ENCODE measurements at regions not wholly inside any gene's neighbourhood (a gene's known extent, or its start where the extent isn't known, plus 50 kb on each side); places are given as distances from the start of the nearest gene placed in this dataset.
"Not testable (repeated sequence)": the region's sequence is repeated elsewhere in the genome, so short reads cannot be mapped to it uniquely, and the experiment has no call there.

- no peak for DNase-seq
Measured at GRCh38 chr15:55126111-55126510, 70.6 kb downstream of the RSL24D1 start.

GRCh38 chr15:55124616-55125015 lies 72.1 kb downstream of the RSL24D1 start:
- no peak for DNase-seq

- no peak for DNase-seq
Measured at GRCh38 chr15:55118344-55118870, 78.3 kb downstream of the RSL24D1 start.

GRCh38 chr15:55116636-55117035 lies 80.1 kb downstream of the RSL24D1 start:
- DNase-seq, result no peak

GRCh38 chr15:55113736-55114135 lies 83.0 kb downstream of the RSL24D1 start:
- no peak for DNase-seq

GRCh38 chr15:55112706-55113105 lies 84.0 kb downstream of the RSL24D1 start:
- no peak for DNase-seq

- DNase-seq, result no peak
Measured at GRCh38 chr15:55110446-55110845, 86.3 kb downstream of the RSL24D1 start.

- peak; percentile 64 for DNase-seq
Measured at GRCh38 chr15:55108858-55109518, 87.8 kb downstream of the RSL24D1 start.

GRCh38 chr15:55108448-55108847 lies 88.3 kb downstream of the RSL24D1 start:
- no peak for DNase-seq

GRCh38 chr15:55106155-55106554 lies 90.6 kb downstream of the RSL24D1 start:
- DNase-seq, result no peak

GRCh38 chr15:55094136-55094535 lies 102.6 kb downstream of the RSL24D1 start:
- DNase-seq, result no peak

- no peak for DNase-seq
Measured at GRCh38 chr15:55088207-55088606, 108.5 kb downstream of the RSL24D1 start.

- no peak for DNase-seq
Measured at GRCh38 chr15:55084673-55085072, 112.1 kb downstream of the RSL24D1 start.

GRCh38 chr15:55084216-55084615 lies 112.5 kb downstream of the RSL24D1 start:
- DNase-seq, result no peak

GRCh38 chr15:55077052-55077451 lies 119.7 kb downstream of the RSL24D1 start:
- DNase-seq, result not testable (repeated sequence)

GRCh38 chr15:55074431-55074830 lies 122.3 kb downstream of the RSL24D1 start:
- DNase-seq, result no peak

- DNase-seq, result not testable (repeated sequence)
Measured at GRCh38 chr15:55063970-55064369, 132.8 kb downstream of the RSL24D1 start.

- no peak for DNase-seq
Measured at GRCh38 chr15:55060836-55061235, 135.9 kb downstream of the RSL24D1 start.

- no peak for DNase-seq
Measured at GRCh38 chr15:55056500-55056899, 140.2 kb downstream of the RSL24D1 start.

GRCh38 chr15:55044162-55044561 lies 152.6 kb downstream of the RSL24D1 start:
- no peak for DNase-seq

GRCh38 chr15:55037071-55037470 lies 159.7 kb downstream of the RSL24D1 start:
- DNase-seq, result no peak

- no peak for DNase-seq
Measured at GRCh38 chr15:55035749-55036148, 161.0 kb downstream of the RSL24D1 start.

GRCh38 chr15:55033574-55033973 lies 163.2 kb downstream of the RSL24D1 start:
- DNase-seq, result no peak

GRCh38 chr15:55031727-55032126 lies 165.0 kb downstream of the RSL24D1 start:
- no peak for DNase-seq

GRCh38 chr15:55026381-55026780 lies 170.4 kb downstream of the RSL24D1 start:
- DNase-seq, result no peak

All from dermis blood vessel endothelial cell (primary cell).